Adrenal gland (tissue), 5 donors: ENCODE measurements at regions not wholly inside any gene's neighbourhood (a gene's known extent, or its start where the extent isn't known, plus 50 kb on each side); places are given as distances from the start of the nearest gene placed in this dataset.

Source experiments
- CTCF ChIP-seq, 6 experiments: fragments of 450-650 bp in 4 of 6; fragments of 200-600 bp in 2 of 6; sonication (generic) in 1 of 6; IDR thresholded peaks; 1 replicate in 5 of 6; 2 replicates in 1 of 6; pipeline versions ENCODE4 v1.5.1 to v1.8.0; 2016 to 2021; ENCODE audit warnings: antibody characterized with exemption in 6 of 6, mild to moderate bottlenecking in 2 of 6, moderate library complexity in 1 of 6
- POLR2A ChIP-seq, 2 donors: fragments of 450-650 bp; IDR thresholded peaks; one replicate each; pipeline ENCODE4 v1.6.1; 2017; ENCODE audit warnings: antibody characterized with exemption in 2 of 2, mild to moderate bottlenecking in 2 of 2, moderate library complexity in 1 of 2
- donor health status: DM: no; HTN: no; CAD: no.

- TF ChIP-seq CTCF (IDR thresholded peaks at IDR 0.05), result no peak
- no peak for TF ChIP-seq POLR2A (IDR thresholded peaks at IDR 0.05)
Measured at GRCh38 chr4:63464393-63464792, 944.9 kb downstream of the TECRL start.
